Adrenal gland (tissue), 5 donors: ENCODE measurements at regions not wholly inside any gene's neighbourhood (a gene's known extent, or its start where the extent isn't known, plus 50 kb on each side); places are given as distances from the start of the nearest gene placed in this dataset.

Experiments used
- CTCF ChIP-seq, 6 experiments: fragments of 450-650 bp in 4 of 6; fragments of 200-600 bp in 2 of 6; sonication (generic) in 1 of 6; IDR thresholded peaks; 1 replicate in 5 of 6; 2 replicates in 1 of 6; pipeline versions ENCODE4 v1.5.1 to v1.8.0; 2016 to 2021; ENCODE audit warnings: antibody characterized with exemption in 6 of 6, mild to moderate bottlenecking in 2 of 6, moderate library complexity in 1 of 6
- POLR2A ChIP-seq, 2 donors: fragments of 450-650 bp; IDR thresholded peaks; one replicate each; pipeline ENCODE4 v1.6.1; 2017; ENCODE audit warnings: antibody characterized with exemption in 2 of 2, mild to moderate bottlenecking in 2 of 2, moderate library complexity in 1 of 2
- donor health status: DM: no; HTN: no; CAD: no.

GRCh38 chr17:5877366-5877765 lies 192.8 kb upstream of the WSCD1 start:
- no peak for TF ChIP-seq CTCF (IDR thresholded peaks at IDR 0.05)
- no peak for TF ChIP-seq POLR2A (IDR thresholded peaks at IDR 0.05)
